ENCODE measurements at regions not wholly inside any gene's neighbourhood (a gene's known extent, or its start where the extent isn't known, plus 50 kb on each side); places are given as distances from the start of the nearest gene placed in this dataset.

GRCh38 chr11:109306322-109306721 is 115.7 kb upstream of the C11orf87 start:
- Histone ChIP-seq H3K4me3 (ENCODE audit: low read depth, low read length) (no peak overlapping the region), H3K4me1 (no peaks in the 10 kb centered on the region), H3K9ac (no peak overlapping the region), H3K27me3 (ENCODE audit: control insufficient read depth, insufficient read depth, low read length) (no peaks in the 10 kb centered on the region), H3K4me2 (ENCODE audit: low read length) (no peak overlapping the region), H3K36me3 (ENCODE audit: control insufficient read depth, insufficient read depth, low read length) (no peaks in the 10 kb centered on the region), H3K79me2 (no peaks in the 10 kb centered on the region), H3K9me3 (ENCODE audit: control insufficient read depth, low read length) (no peaks in the 10 kb centered on the region), H2AFZ (no peak overlapping the region), H3K27ac (no peak overlapping the region)
- TF ChIP-seq CTCF (IDR thresholded peaks at IDR 0.05): no peak

- Histone ChIP-seq H3K27ac (no peak overlapping the region), H3K9ac (no peak overlapping the region), H3K4me1 (no peaks in the 10 kb centered on the region), H3K4me2 (ENCODE audit: low read length) (no peak overlapping the region), H3K9me3 (ENCODE audit: control insufficient read depth, low read length) (no peaks in the 10 kb centered on the region), H3K36me3 (ENCODE audit: control insufficient read depth, insufficient read depth, low read length) (no peaks in the 10 kb centered on the region), H2AFZ (no peak overlapping the region), H3K4me3 (ENCODE audit: low read depth, low read length) (no peak overlapping the region), H3K79me2 (no peaks in the 10 kb centered on the region), H3K27me3 (ENCODE audit: control insufficient read depth, insufficient read depth, low read length) (no peaks in the 10 kb centered on the region)
- TF ChIP-seq CTCF (IDR thresholded peaks at IDR 0.05): no peak
Measured at GRCh38 chr11:109307366-109307765, 114.6 kb upstream of the C11orf87 start.

GRCh38 chr11:109308551-109308950 is 113.4 kb upstream of the C11orf87 start:
- H3K79me2 ChIP-seq: no peaks in the 10 kb centered on the region
- no peak overlapping the region for H3K27ac ChIP-seq
- H3K9ac ChIP-seq: no peak overlapping the region
- TF ChIP-seq CTCF (IDR thresholded peaks at IDR 0.05): no peak
- no peaks in the 10 kb centered on the region for H3K36me3 ChIP-seq (ENCODE audit: control insufficient read depth, insufficient read depth, low read length)
- no peaks in the 10 kb centered on the region for H3K27me3 ChIP-seq (ENCODE audit: control insufficient read depth, insufficient read depth, low read length)
- no peak overlapping the region for H3K4me2 ChIP-seq (ENCODE audit: low read length)
- H3K9me3 ChIP-seq (ENCODE audit: control insufficient read depth, low read length): no peaks in the 10 kb centered on the region
- H2AFZ ChIP-seq: no peak overlapping the region
- H3K4me3 ChIP-seq (ENCODE audit: low read depth, low read length): no peak overlapping the region
- no peaks in the 10 kb centered on the region for H3K4me1 ChIP-seq

GRCh38 chr11:109309153-109309552 is 112.8 kb upstream of the C11orf87 start:
- H3K9me3 ChIP-seq (ENCODE audit: control insufficient read depth, low read length): no peaks in the 10 kb centered on the region
- no peak overlapping the region for H2AFZ ChIP-seq
- no peaks in the 10 kb centered on the region for H3K36me3 ChIP-seq (ENCODE audit: control insufficient read depth, insufficient read depth, low read length)
- TF ChIP-seq CTCF (IDR thresholded peaks at IDR 0.05): no peak
- H3K4me2 ChIP-seq (ENCODE audit: low read length): no peak overlapping the region
- no peaks in the 10 kb centered on the region for H3K79me2 ChIP-seq
- H3K4me3 ChIP-seq (ENCODE audit: low read depth, low read length): no peak overlapping the region
- no peaks in the 10 kb centered on the region for H3K4me1 ChIP-seq
- no peaks in the 10 kb centered on the region for H3K27me3 ChIP-seq (ENCODE audit: control insufficient read depth, insufficient read depth, low read length)
- H3K27ac ChIP-seq: no peak overlapping the region
- H3K9ac ChIP-seq: no peak overlapping the region

- no peak overlapping the region for H3K4me2 ChIP-seq (ENCODE audit: low read length)
Measured at GRCh38 chr11:109317726-109318125, 104.3 kb upstream of the C11orf87 start.

More at GRCh38 chr11:109317726-109318125, 104.3 kb upstream of the C11orf87 start:
- no peak overlapping the region for H3K4me3 ChIP-seq (ENCODE audit: low read depth, low read length)
- H3K27ac ChIP-seq: no peak overlapping the region
- H3K9me3 ChIP-seq (ENCODE audit: control insufficient read depth, low read length): no peaks in the 10 kb centered on the region
- H3K4me1 ChIP-seq: no peaks in the 10 kb centered on the region
- no peak overlapping the region for H2AFZ ChIP-seq
- H3K27me3 ChIP-seq (ENCODE audit: control insufficient read depth, insufficient read depth, low read length): no peaks in the 10 kb centered on the region
- H3K36me3 ChIP-seq (ENCODE audit: control insufficient read depth, insufficient read depth, low read length): no peaks in the 10 kb centered on the region
- TF ChIP-seq CTCF (IDR thresholded peaks at IDR 0.05): no peak
- no peaks in the 10 kb centered on the region for H3K79me2 ChIP-seq
- H3K9ac ChIP-seq: no peak overlapping the region
